ENCODE measurements at regions not wholly inside any gene's neighbourhood (a gene's known extent, or its start where the extent isn't known, plus 50 kb on each side); places are given as distances from the start of the nearest gene placed in this dataset.

DNA sequence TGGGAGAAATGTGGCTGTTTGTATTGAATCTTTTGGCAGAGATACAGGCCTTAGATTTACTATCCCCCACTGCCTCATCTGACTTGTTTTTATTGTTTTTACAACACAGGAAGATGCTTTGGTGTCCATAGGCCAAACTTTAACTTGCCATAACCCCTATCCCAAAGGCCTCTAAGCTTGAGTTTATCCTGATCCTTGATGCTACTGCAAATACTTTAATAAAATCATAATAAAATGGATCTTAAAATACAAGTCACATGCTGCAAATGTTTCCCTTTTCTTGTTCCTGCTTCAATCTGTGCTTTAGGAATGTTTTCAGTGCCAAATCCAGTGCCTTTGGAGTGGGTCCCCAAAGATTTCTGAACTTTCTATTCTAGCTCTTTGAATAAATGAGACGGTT lies 770.6 kb downstream of the DACH1 start:
- no TSS peak for BruUV-seq (replicated peaks)
- CTCF ChIA-PET = no interaction called here
- DNase-seq (ENCODE audit: low read depth, low spot score) = no peak

More for the DNA sequence above, 770.6 kb downstream of the DACH1 start:
- Histone ChIP-seq H3K4me3 (replicated peaks in 1 of 3; ENCODE audit: insufficient read depth in 1 of 3, low read depth in 1 of 3, low read length in 3 of 3) (no peak overlapping the region), H3K4me1 (ENCODE audit: control insufficient read depth, extremely low read depth, insufficient read depth, low read length) (no peaks in the 10 kb centered on the region), H3K36me3 (ENCODE audit: control insufficient read depth in 2 of 2, extremely low read depth in 1 of 2, insufficient read depth in 2 of 2, low read length in 2 of 2) (no peaks in the 10 kb centered on the region), H3K27me3 (ENCODE audit: control insufficient read depth in 2 of 2, insufficient read depth in 2 of 2, low read length in 2 of 2) (peaks cover 0 to 2% of the 10 kb centered on the region in 2 experiments), H4K20me1 (replicated peaks; ENCODE audit: control insufficient read depth, extremely low read depth, insufficient read depth, low read length) (no peaks in the 10 kb centered on the region), H3K4me2 (ENCODE audit: insufficient read depth, low read length) (no peak overlapping the region), H3K9ac (replicated peaks; ENCODE audit: extremely low read depth, insufficient read depth, low read length) (no peak overlapping the region), H3K9me3 (replicated peaks; ENCODE audit: control insufficient read depth, insufficient read depth, low read length) (no peaks in the 10 kb centered on the region), H3K79me2 (ENCODE audit: control insufficient read depth, insufficient read depth, low read length) (no peaks in the 10 kb centered on the region), H2AFZ (ENCODE audit: low read depth, low read length) (no peak overlapping the region), H3K27ac (ENCODE audit: insufficient read depth, low read depth, low read length) (no peak overlapping the region), H3K9me1 (replicated peaks; ENCODE audit: control insufficient read depth, extremely low read depth, insufficient read depth, low read length) (no peaks in the 10 kb centered on the region)
- intact Hi-C loops (cut with micrococcal nuclease) (no loop called here), dilution Hi-C loops (cut with MboI; ENCODE audit: extremely low pct_ligation_motif_present, low sequenced_read_pairs) (no loop called here)
- POLR2A ChIA-PET = no interaction called here
- FAIRE-seq = no peak
- no peak for TF ChIP-seq POLR2A (IDR thresholded peaks at IDR 0.05; ENCODE audit: low read depth, low read length)
- TF ChIP-seq GATA2 (IDR thresholded peaks at IDR 0.05; ENCODE audit: insufficient read depth, insufficient read length, low read depth, low read length) = no peak
- no peak for TF ChIP-seq EZH2 (IDR thresholded peaks at IDR 0.05; ENCODE audit: borderline replicate concordance, low read depth, low read length, severe bottlenecking)
- TF ChIP-seq, protein P1, sequence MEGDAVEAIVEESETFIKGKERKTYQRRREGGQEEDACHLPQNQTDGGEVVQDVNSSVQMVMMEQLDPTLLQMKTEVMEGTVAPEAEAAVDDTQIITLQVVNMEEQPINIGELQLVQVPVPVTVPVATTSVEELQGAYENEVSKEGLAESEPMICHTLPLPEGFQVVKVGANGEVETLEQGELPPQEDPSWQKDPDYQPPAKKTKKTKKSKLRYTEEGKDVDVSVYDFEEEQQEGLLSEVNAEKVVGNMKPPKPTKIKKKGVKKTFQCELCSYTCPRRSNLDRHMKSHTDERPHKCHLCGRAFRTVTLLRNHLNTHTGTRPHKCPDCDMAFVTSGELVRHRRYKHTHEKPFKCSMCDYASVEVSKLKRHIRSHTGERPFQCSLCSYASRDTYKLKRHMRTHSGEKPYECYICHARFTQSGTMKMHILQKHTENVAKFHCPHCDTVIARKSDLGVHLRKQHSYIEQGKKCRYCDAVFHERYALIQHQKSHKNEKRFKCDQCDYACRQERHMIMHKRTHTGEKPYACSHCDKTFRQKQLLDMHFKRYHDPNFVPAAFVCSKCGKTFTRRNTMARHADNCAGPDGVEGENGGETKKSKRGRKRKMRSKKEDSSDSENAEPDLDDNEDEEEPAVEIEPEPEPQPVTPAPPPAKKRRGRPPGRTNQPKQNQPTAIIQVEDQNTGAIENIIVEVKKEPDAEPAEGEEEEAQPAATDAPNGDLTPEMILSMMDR (IDR thresholded peaks at IDR 0.05; ENCODE audit: extremely low read depth in 1 of 2, insufficient read depth in 1 of 2, low read depth in 1 of 2, low read length in 2 of 2) = no peak
- TF ChIP-seq FOS (IDR thresholded peaks at IDR 0.05; ENCODE audit: borderline replicate concordance, insufficient read depth, low read length) = no peak
- no peak for TF ChIP-seq MYC (IDR thresholded peaks at IDR 0.05; ENCODE audit: low read depth, low read length)
- no peak for TF ChIP-seq MAX (IDR thresholded peaks at IDR 0.05; ENCODE audit: insufficient read depth, insufficient read length)
- no peak for TF ChIP-seq POLR2AphosphoS5 (IDR thresholded peaks at IDR 0.05; ENCODE audit: insufficient read depth, low read depth, low read length)
- no peak for TF ChIP-seq JUN (IDR thresholded peaks at IDR 0.05; ENCODE audit: borderline replicate concordance, insufficient read depth, insufficient read length, low read depth)
